HCT116 (cell line): ENCODE measurements at regions not wholly inside any gene's neighbourhood (a gene's known extent, or its start where the extent isn't known, plus 50 kb on each side); places are given as distances from the start of the nearest gene placed in this dataset.

Experiments used
- ATAC-seq: fragments of 200-7000 bp; cut with Tn5 transposase; 2 replicates; pipeline ENCODE4 v1.9.1; 2020; ENCODE audit warnings: mild to moderate bottlenecking, moderate library complexity
- BruUV-seq: library from RNA; stranded (reverse); fragments of 400-500 nt; replicated peaks from 2 replicates; lab custom pipeline; 2021; lab: Mats Ljungman, UMichigan
- CTCF ChIA-PET: fragments of 300-600 bp; sonication (Branson Sonifier 250); formaldehyde crosslinking; loops from one replicate; lab custom pipeline; 2021; ENCODE audit warnings: antibody characterized with exemption; lab: Charles Lee
- POLR2A ChIA-PET: fragments of 300-600, 350-600 bp; sonication (Branson Sonifier 250); formaldehyde crosslinking; loops from one replicate; lab custom pipeline; 2021; ENCODE audit warnings: antibody characterized with exemption; lab: Charles Lee
- RAD21 ChIA-PET, 2 experiments: fragments of 300-600 bp; sonication (Branson Sonifier 250); formaldehyde crosslinking; loops; one replicate each; lab custom pipeline; 2023; ENCODE audit warnings: low total read pairs in 2 of 2; ENCODE audit not compliant: uncharacterized antibody in 2 of 2, unreplicated experiment in 2 of 2, low non-redundant PET in 1 of 2; lab: Charles Lee
- DNase-seq: peaks from one replicate; pipeline ENCODE4 v3.0.0-alpha.2; 2010; ENCODE audit warnings: low read depth, low spot score
- H2AFZ ChIP-seq: fragments of 200-600 bp; shearing (Covaris generic), sonication (generic); 2 replicates; pipeline ENCODE4 v1.6.1; 2017; ENCODE audit warnings: low read depth, mixed run types, mixed read lengths, antibody characterized with exemption, low read length; ENCODE audit not compliant: poor library complexity, severe bottlenecking
- H3K27ac ChIP-seq: 2 replicates; pipeline ENCODE4 v1.5.1; 2012; ENCODE audit warnings: low read depth, low read length
- H3K27me3 ChIP-seq: fragments of 200-600 bp; sonication (generic); 2 replicates; pipeline ENCODE4 v1.6.1; 2016; ENCODE audit warnings: mixed run types, low read length, mixed read lengths; ENCODE audit not compliant: insufficient read depth
- H3K36me3 ChIP-seq, 2 experiments: fragments of 200-500 bp in 1 of 2; fragments of 200-600 bp in 1 of 2; sonication (Bioruptor generic) in 1 of 2; sonication (generic) in 1 of 2; 2 replicates each; pipeline versions ENCODE4 v1.5.1 to v1.6.1; 2014 to 2016; ENCODE audit warnings: low read length in 2 of 2, inconsistent platforms in 1 of 2, mixed read lengths in 1 of 2, mixed run types in 1 of 2; ENCODE audit not compliant: insufficient read depth in 2 of 2, control insufficient read depth in 1 of 2
- H3K4me1 ChIP-seq, 2 experiments: fragments of 200-600 bp in 1 of 2; sonication (generic) in 1 of 2; 2 replicates each; pipeline versions ENCODE4 v1.5.1 to v1.6.1; 2012 to 2017; ENCODE audit warnings: low read length in 2 of 2, inconsistent platforms in 1 of 2, mild to moderate bottlenecking in 1 of 2, mixed read lengths in 1 of 2, mixed run types in 1 of 2, moderate library complexity in 1 of 2; ENCODE audit not compliant: insufficient read depth in 2 of 2, control insufficient read depth in 1 of 2
- H3K4me2 ChIP-seq: fragments of 200-600 bp; sonication (generic); 2 replicates; pipeline ENCODE4 v1.6.1; 2017; ENCODE audit warnings: mixed run types, low read length, mixed read lengths
- H3K4me3 ChIP-seq, 2 experiments: fragments of 200-600 bp in 1 of 2; sonication (generic) in 1 of 2; replicated peaks in 1 of 2; 2 replicates each; pipeline ENCODE4 v1.5.1; 2011 to 2016; ENCODE audit warnings: low read length in 2 of 2, control low read depth in 1 of 2, low read depth in 1 of 2, mild to moderate bottlenecking in 1 of 2, mixed read lengths in 1 of 2, mixed run types in 1 of 2
- H3K79me2 ChIP-seq: fragments of 200-600 bp; sonication (generic); 2 replicates; pipeline ENCODE4 v1.6.1; 2017; ENCODE audit warnings: mild to moderate bottlenecking, mixed run types, low read length, moderate library complexity, mixed read lengths; ENCODE audit not compliant: insufficient read depth
- H3K9ac ChIP-seq: fragments of 200-600 bp; sonication (generic); 2 replicates; pipeline ENCODE4 v1.6.1; 2016; ENCODE audit warnings: low read length, mixed read lengths
- H3K9me2 ChIP-seq: fragments of 200-600 bp; sonication (generic), shearing (Covaris generic); 2 replicates; pipeline ENCODE4 v1.6.1; 2017; ENCODE audit warnings: mixed run types, mild to moderate bottlenecking, moderate library complexity; ENCODE audit not compliant: insufficient read depth
- H3K9me3 ChIP-seq, 2 experiments: fragments of 200-500 bp in 1 of 2; fragments of 200-600 bp in 1 of 2; sonication (Bioruptor generic) in 1 of 2; sonication (generic) in 1 of 2; 2 replicates each; pipeline ENCODE4 v1.6.1; 2014 to 2017; ENCODE audit warnings: low read length in 2 of 2, mixed read lengths in 2 of 2, inconsistent platforms in 1 of 2, low read depth in 1 of 2, mild to moderate bottlenecking in 1 of 2, mixed run types in 1 of 2, moderate library complexity in 1 of 2; ENCODE audit not compliant: control insufficient read depth in 1 of 2, insufficient read depth in 1 of 2
- H4K20me1 ChIP-seq: fragments of 200-600 bp; sonication (generic), shearing (Covaris generic); 2 replicates; pipeline ENCODE4 v1.6.1; 2017; ENCODE audit warnings: mixed run types, mild to moderate bottlenecking, moderate library complexity; ENCODE audit not compliant: insufficient read depth
- CBX3 ChIP-seq: IDR thresholded peaks from 2 replicates; pipeline ENCODE4 v1.6.1; 2012; ENCODE audit warnings: low read depth
- CEBPB ChIP-seq: IDR thresholded peaks from 2 replicates; pipeline ENCODE4 v1.6.1; 2012; ENCODE audit warnings: low read depth
- EGR1 ChIP-seq: IDR thresholded peaks from 2 replicates; pipeline ENCODE4 v1.6.1; 2012; ENCODE audit warnings: low read depth
- EZH2phosphoT487 ChIP-seq: fragments of 200-600 bp; IDR thresholded peaks from 2 replicates; pipeline ENCODE4 v1.6.1; 2018; ENCODE audit warnings: antibody characterized with exemption, borderline replicate concordance
- FOSL1 ChIP-seq: IDR thresholded peaks from 2 replicates; pipeline ENCODE4 v1.6.1; 2012; ENCODE audit warnings: low read depth
- JUND ChIP-seq: IDR thresholded peaks from 2 replicates; pipeline ENCODE4 v1.6.1; 2012
- POLR2AphosphoS5 ChIP-seq: IDR thresholded peaks from 2 replicates; pipeline ENCODE4 v1.6.1; 2011; ENCODE audit warnings: mild to moderate bottlenecking, low read depth, low read length, moderate library complexity
- RAD21 ChIP-seq: IDR thresholded peaks from 2 replicates; pipeline ENCODE4 v1.6.1; 2012; ENCODE audit warnings: low read depth, mild to moderate bottlenecking
- SIN3A ChIP-seq: IDR thresholded peaks from 2 replicates; pipeline ENCODE4 v1.6.1; 2012; ENCODE audit warnings: low read depth
- SP1 ChIP-seq: IDR thresholded peaks from 2 replicates; pipeline ENCODE4 v1.6.1; 2012; ENCODE audit warnings: low read depth
- SRF ChIP-seq: IDR thresholded peaks from 2 replicates; pipeline ENCODE4 v1.6.1; 2012; ENCODE audit warnings: low read depth
- TCF7L2 ChIP-seq: IDR thresholded peaks from 2 replicates; pipeline ENCODE4 v1.7.0; 2011; ENCODE audit warnings: borderline replicate concordance, inconsistent platforms; ENCODE audit not compliant: insufficient read depth, insufficient read length; ENCODE audit errors: extremely low read depth
- YY1 ChIP-seq: IDR thresholded peaks from 2 replicates; pipeline ENCODE4 v1.6.1; 2011; ENCODE audit warnings: low read length, low read depth, moderate library complexity, mild to moderate bottlenecking; ENCODE audit not compliant: insufficient replicate concordance; ENCODE audit errors: extremely low read depth
- ZFX ChIP-seq: fragments of 450-650 bp; IDR thresholded peaks from 2 replicates; pipeline ENCODE4 v1.6.1; 2017
- intact Hi-C: fragments of 100-400 bp; cut with micrococcal nuclease; formaldehyde crosslinking; loops from 2 replicates; pipeline ENCODE4 v1.10.0; 2022
- TF ChIP-seq, protein P1 (sequence below): IDR thresholded peaks from 2 replicates; pipeline ENCODE4 v1.6.1; 2012
- TF ChIP-seq, protein P2 (sequence below): IDR thresholded peaks from 2 replicates; pipeline ENCODE4 v1.6.1; 2012
- TF ChIP-seq, protein P3 (sequence below): IDR thresholded peaks from 2 replicates; pipeline ENCODE4 v1.6.1; 2011; ENCODE audit warnings: mild to moderate bottlenecking, low read length, moderate library complexity; ENCODE audit not compliant: insufficient replicate concordance; ENCODE audit errors: extremely low read depth
- TF ChIP-seq, protein P4 (sequence below): IDR thresholded peaks from 2 replicates; pipeline ENCODE4 v1.6.1; 2012; ENCODE audit warnings: low read depth

DNA sequence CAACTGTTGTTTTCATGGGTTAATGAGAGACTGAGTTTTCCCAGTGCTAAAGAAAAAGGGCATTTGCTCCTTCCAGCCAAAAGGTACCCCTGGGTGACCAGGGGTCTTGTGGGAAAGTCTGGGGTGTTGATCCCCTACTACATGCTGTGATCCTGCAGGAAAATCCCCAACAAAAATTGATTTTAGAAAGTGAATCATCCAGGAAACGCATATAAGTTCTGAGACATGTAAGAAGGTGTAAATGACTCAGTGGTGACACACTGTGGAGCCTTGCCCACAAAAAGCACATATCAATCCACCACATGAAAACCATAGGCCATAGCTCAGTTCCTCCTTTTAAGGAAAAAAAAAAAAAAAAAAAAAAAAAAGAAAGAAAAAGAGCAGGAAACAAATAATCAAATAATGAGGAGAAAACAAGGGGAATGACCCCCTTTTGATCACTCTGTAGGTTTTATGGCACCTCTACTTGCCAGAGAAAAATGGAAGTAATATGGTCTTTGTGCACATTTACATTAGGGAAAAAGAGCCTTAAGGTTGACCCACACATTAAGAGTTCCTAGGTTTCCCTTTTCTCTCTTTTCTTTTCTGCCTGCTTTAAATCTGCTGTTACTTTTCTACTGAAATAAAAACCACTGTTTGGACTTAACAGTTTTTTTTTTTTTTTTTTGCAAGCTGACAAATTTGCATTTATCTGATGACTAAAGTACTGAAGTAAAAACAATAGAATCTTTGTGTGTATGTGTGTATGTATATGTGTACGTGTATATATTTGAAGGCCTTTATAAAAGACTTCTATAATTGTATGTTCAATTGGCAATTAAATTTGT, 386.0 kb downstream of the KIF20B start:
- ATAC-seq (peak; percentile 98), DNase-seq (peak; percentile 98)
- Histone ChIP-seq H3K4me2 (peak overlapping the region; percentile 66), H3K27ac (peak overlapping the region; percentile 88), H3K9ac (peak overlapping the region; percentile 39), H3K79me2 (no peaks in the 10 kb centered on the region), H3K4me3 (peak overlapping the region in 1 of 2 experiments; percentile 7; a peak in 1 of 4 replicates), H3K9me3 (no peaks in the 10 kb centered on the region), H3K4me1 (peaks cover 49 to 54% of the 10 kb centered on the region in 2 experiments), H4K20me1 (no peaks in the 10 kb centered on the region), H3K36me3 (peaks cover 0 to 3% of the 10 kb centered on the region in 2 experiments; a peak in 1 of 4 replicates), H2AFZ (no peak overlapping the region), H3K9me2 (no peaks in the 10 kb centered on the region), H3K27me3 (no peaks in the 10 kb centered on the region)
- ChIA-PET POLR2A (interaction anchor here (1.5 kb wide), 1 partner anchor 505 kb away, joined by 4 read pairs; no protein-coding TSS in a partner anchor), CTCF (interaction anchor here (0.6 to 1.0 kb wide), 3 partner anchors 61 to 298 kb away, joined by 3 to 6 read pairs (median 3); no protein-coding TSS in a partner anchor), RAD21 (interaction anchor here (0.7 to 0.9 kb wide), 3 partner anchors 219 to 507 kb away, joined by 3 read pairs; no protein-coding TSS in a partner anchor)
- BruUV-seq, result TSS peak; percentile 81
- intact Hi-C loops, result loop anchor here (5.0 kb wide), 2 partner anchors 140 to 505 kb away; no protein-coding TSS in a partner anchor
- TF ChIP-seq YY1, result peak; percentile 13
- TF ChIP-seq EGR1, result peak; percentile 57; the same call in 1 of the 2 replicates
- TF ChIP-seq RAD21, result peak; percentile 49
- TF ChIP-seq SIN3A, result peak; percentile 57; the same call in 1 of the 2 replicates
- peak; percentile 82 for TF ChIP-seq CEBPB
- TF ChIP-seq SRF, result peak; percentile 97
- TF ChIP-seq FOSL1, result peak; percentile 100
- TF ChIP-seq JUND, result peak; percentile 99
- TF ChIP-seq, protein P1, sequence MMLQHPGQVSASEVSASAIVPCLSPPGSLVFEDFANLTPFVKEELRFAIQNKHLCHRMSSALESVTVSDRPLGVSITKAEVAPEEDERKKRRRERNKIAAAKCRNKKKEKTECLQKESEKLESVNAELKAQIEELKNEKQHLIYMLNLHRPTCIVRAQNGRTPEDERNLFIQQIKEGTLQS, result peak; percentile 65; the same call in 1 of the 2 replicates
- TF ChIP-seq, protein P2, sequence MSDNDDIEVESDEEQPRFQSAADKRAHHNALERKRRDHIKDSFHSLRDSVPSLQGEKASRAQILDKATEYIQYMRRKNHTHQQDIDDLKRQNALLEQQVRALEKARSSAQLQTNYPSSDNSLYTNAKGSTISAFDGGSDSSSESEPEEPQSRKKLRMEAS, result peak; percentile 58
- TF ChIP-seq, protein P3, sequence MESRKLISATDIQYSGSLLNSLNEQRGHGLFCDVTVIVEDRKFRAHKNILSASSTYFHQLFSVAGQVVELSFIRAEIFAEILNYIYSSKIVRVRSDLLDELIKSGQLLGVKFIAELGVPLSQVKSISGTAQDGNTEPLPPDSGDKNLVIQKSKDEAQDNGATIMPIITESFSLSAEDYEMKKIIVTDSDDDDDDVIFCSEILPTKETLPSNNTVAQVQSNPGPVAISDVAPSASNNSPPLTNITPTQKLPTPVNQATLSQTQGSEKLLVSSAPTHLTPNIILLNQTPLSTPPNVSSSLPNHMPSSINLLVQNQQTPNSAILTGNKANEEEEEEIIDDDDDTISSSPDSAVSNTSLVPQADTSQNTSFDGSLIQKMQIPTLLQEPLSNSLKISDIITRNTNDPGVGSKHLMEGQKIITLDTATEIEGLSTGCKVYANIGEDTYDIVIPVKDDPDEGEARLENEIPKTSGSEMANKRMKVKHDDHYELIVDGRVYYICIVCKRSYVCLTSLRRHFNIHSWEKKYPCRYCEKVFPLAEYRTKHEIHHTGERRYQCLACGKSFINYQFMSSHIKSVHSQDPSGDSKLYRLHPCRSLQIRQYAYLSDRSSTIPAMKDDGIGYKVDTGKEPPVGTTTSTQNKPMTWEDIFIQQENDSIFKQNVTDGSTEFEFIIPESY, result peak; percentile 56
- TF ChIP-seq CBX3, result peak; percentile 94; the same call in 1 of the 2 replicates
- TF ChIP-seq, protein P4, sequence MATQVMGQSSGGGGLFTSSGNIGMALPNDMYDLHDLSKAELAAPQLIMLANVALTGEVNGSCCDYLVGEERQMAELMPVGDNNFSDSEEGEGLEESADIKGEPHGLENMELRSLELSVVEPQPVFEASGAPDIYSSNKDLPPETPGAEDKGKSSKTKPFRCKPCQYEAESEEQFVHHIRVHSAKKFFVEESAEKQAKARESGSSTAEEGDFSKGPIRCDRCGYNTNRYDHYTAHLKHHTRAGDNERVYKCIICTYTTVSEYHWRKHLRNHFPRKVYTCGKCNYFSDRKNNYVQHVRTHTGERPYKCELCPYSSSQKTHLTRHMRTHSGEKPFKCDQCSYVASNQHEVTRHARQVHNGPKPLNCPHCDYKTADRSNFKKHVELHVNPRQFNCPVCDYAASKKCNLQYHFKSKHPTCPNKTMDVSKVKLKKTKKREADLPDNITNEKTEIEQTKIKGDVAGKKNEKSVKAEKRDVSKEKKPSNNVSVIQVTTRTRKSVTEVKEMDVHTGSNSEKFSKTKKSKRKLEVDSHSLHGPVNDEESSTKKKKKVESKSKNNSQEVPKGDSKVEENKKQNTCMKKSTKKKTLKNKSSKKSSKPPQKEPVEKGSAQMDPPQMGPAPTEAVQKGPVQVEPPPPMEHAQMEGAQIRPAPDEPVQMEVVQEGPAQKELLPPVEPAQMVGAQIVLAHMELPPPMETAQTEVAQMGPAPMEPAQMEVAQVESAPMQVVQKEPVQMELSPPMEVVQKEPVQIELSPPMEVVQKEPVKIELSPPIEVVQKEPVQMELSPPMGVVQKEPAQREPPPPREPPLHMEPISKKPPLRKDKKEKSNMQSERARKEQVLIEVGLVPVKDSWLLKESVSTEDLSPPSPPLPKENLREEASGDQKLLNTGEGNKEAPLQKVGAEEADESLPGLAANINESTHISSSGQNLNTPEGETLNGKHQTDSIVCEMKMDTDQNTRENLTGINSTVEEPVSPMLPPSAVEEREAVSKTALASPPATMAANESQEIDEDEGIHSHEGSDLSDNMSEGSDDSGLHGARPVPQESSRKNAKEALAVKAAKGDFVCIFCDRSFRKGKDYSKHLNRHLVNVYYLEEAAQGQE, result no peak
- peak; percentile 99 for TF ChIP-seq SP1
- peak; percentile 88 for TF ChIP-seq TCF7L2
- no peak for TF ChIP-seq ZFX
- TF ChIP-seq POLR2AphosphoS5, result peak; percentile 49; the same call in 1 of the 2 replicates
- TF ChIP-seq EZH2phosphoT487, result no peak
